GM13976 (cell line): ENCODE measurements at regions not wholly inside any gene's neighbourhood (a gene's known extent, or its start where the extent isn't known, plus 50 kb on each side); places are given as distances from the start of the nearest gene placed in this dataset.
"Not testable (repeated sequence)": the region's sequence is repeated elsewhere in the genome, so short reads cannot be mapped to it uniquely, and the experiment has no call there.

Experiments used
- DNase-seq: peaks from one replicate; pipeline ENCODE4 v3.0.0; 2012; ENCODE audit warnings: low spot score
- in situ Hi-C: fragments of 300-500 bp; cut with MboI; formaldehyde crosslinking; loops from one replicate; pipeline ENCODE4 v1.12.0; 2022; ENCODE audit warnings: low sequenced_read_pairs, mixed read lengths, inconsistent platforms; ENCODE audit not compliant: unreplicated experiment
- TF ChIP-seq, protein P1 (sequence below): IDR thresholded peaks from 2 replicates; pipeline ENCODE4 v1.5.1; 2012; ENCODE audit warnings: borderline replicate concordance, mild to moderate bottlenecking; ENCODE audit not compliant: insufficient read depth; ENCODE audit errors: extremely low read depth, missing control alignments, control extremely low read depth

DNA sequence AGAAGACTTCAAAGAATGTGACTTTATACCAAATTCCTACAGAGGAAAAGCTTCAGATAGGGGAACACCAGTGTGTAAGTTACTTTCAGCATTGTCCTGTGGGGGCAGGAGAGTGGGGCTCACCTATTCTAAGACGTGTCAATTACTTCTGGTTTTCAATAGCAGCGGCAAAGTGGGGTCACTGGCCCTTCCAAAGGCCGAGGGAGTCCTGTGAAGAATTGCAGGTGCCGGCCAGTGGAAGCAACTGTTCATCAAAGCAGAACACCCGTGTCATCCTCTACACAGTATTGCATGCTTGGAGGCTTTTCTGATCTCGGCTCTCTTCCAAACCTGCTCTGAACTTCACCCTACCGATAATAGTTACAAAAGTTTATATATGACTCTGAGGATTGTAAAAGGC, 1176.5 kb upstream of the TMEFF2 start:
- TF ChIP-seq, protein P1, sequence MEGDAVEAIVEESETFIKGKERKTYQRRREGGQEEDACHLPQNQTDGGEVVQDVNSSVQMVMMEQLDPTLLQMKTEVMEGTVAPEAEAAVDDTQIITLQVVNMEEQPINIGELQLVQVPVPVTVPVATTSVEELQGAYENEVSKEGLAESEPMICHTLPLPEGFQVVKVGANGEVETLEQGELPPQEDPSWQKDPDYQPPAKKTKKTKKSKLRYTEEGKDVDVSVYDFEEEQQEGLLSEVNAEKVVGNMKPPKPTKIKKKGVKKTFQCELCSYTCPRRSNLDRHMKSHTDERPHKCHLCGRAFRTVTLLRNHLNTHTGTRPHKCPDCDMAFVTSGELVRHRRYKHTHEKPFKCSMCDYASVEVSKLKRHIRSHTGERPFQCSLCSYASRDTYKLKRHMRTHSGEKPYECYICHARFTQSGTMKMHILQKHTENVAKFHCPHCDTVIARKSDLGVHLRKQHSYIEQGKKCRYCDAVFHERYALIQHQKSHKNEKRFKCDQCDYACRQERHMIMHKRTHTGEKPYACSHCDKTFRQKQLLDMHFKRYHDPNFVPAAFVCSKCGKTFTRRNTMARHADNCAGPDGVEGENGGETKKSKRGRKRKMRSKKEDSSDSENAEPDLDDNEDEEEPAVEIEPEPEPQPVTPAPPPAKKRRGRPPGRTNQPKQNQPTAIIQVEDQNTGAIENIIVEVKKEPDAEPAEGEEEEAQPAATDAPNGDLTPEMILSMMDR: no peak
- DNase-seq: no peak
- in situ Hi-C loops: no loop called here

DNA sequence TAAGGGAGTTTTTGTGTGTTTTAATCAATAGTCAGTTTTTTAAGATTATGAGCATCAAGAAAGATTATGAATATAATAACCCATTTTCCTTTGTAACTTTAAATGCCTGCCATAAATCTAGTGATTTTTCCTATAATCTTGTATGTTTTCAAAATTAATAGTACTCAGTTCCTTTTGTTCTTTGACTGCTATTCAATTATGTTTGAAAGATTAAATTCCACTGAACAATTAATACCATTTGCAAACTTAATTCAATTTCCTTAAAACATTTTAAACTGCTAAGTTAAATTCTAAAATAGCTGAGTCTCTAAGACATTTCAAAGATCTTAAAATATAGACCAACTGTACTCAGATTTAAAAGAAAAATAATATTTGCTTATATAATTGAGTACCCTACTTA, 1173.9 kb upstream of the TMEFF2 start:
- in situ Hi-C loops: no loop called here

DNA sequence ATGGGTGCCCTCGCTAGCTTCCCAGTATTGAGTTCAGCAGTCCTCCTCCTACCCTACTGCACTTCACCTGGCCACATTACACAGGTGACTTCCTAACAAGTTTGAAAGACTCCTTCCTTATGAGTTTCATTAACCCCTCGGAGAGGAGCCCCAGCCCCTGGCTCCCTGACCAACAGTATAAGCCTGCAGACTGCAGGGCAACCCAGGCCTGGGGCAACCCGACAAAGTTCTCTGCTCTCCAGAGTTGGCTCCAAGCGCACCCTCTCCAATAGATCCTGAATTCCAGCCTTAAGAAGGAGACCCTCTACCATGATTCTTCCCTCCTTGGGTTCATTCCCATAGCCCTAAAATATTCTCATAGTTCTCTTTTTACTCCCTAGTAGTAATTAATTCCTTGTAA, 1162.8 kb upstream of the TMEFF2 start:
- TF ChIP-seq, protein P1: no peak
- in situ Hi-C loops: no loop called here

More for the DNA sequence above, 1173.9 kb upstream of the TMEFF2 start:
- TF ChIP-seq, protein P1: no peak
- no peak for DNase-seq

DNA sequence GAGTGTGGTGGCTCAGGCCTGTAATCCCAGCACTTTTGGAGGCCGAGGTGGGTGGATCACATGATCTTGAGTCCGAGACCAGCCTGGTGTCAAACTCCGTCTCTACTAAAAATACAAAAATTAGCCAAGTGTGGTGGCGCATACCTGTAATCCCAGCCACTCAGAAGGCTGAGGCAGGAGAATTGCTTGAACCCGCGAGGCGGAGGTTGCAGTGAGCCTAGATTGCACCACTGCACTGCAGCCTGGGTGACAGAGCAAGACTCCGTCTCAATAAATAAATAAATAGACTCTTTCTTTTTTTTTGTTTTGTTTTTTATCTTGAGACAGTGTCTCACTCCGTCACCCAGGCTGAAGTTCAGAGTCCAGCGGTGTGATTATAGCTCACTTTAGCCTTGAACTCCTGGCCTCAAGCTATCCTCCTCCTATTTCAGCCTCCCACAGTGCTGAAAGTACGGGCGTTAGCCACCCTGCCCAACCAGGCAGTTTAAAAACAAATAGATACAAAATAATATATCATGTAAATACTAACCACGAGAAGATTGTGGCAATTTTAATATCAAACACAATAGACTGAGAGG, 1158.0 kb upstream of the TMEFF2 start:
- in situ Hi-C loops, DNase-seq: not testable (repeated sequence)

More for the DNA sequence above, 1162.8 kb upstream of the TMEFF2 start:
- no peak for DNase-seq

DNA sequence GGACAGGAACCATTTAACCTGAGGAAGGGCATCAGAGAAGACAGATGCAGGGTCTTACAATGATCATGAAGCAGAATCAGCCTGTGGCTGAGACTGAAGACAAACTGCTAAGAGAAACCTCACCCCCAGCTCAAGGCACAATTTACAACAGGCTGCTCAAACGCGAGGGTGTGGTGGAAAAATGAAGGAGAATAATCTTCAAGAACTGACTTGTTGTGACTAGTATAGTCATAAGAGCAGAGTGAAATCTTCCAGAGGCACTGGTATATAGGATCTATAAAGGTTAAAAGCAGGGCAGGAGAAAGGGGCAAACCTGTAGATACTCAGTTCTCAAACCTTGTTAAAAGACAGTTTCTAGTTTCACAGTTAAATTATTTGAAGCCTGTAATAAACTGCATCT, 1155.8 kb upstream of the TMEFF2 start:
- TF ChIP-seq, protein P1: no peak
- in situ Hi-C loops: no loop called here

DNA sequence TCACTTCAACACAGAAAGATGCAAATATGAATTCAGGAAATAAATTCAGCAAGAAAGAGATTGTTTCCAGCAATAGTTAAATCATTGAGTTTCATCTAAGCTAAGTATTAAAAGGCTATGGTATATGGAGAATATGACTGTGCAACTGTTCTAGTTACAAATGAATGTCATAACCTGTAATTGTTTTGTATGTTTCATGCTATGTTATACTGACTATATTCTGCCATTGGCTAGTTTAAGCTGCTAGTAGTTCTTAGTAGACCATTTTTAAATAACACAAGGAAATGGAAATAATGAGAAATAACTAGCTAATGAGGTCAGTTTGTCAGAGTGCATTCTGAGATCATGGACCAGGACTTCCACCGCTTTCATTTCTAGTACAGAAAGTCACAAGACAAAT, 1154.9 kb upstream of the TMEFF2 start:
- TF ChIP-seq, protein P1: no peak
- in situ Hi-C loops: no loop called here
- DNase-seq: no peak

More for the DNA sequence above, 1155.8 kb upstream of the TMEFF2 start:
- no peak for DNase-seq

DNA sequence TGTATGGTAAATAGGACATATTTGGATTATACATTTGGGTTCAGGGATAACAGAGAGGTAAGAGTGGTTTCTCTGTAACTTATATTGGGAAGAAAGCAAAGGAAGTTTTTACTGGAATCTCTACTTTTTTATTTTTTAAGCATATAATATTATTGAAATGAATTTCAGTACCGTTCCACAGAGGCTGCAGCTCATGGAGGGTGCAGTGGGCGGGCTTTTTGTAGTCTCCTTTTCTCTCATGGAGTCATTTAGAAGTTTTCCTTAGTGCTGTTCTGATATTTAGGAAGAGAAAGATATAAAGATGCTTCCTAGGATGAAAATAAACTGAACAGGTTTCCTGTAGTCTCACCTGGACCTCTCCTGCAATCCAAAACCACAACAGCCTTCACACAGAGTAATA, 1153.3 kb upstream of the TMEFF2 start:
- in situ Hi-C loops: no loop called here
- TF ChIP-seq, protein P1: no peak
- no peak for DNase-seq
